ENCODE measurements at regions not wholly inside any gene's neighbourhood (a gene's known extent, or its start where the extent isn't known, plus 50 kb on each side); places are given as distances from the start of the nearest gene placed in this dataset.

DNA sequence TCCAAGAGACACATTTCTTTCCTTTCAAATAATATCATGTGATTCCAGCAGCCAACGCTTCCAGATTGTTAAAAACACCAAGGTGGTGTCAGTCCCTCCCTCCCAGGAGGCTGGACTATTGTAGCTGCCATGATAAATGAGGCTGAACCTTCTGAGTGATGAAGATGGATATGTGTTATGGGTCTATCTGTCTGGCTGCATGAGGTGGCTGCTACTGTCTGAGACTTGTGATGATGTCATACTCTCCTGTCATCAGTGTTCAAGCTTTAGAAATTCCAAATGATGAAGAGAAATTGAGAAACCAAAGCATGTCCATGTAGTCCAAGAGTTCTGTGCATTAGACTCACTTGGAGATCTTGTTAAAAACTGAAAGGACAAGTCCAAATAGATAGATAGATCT is 683.0 kb downstream of the NTRK3 start:
- Histone ChIP-seq H3K36me3 (ENCODE audit: insufficient read depth, low read length) (no peaks in the 10 kb centered on the region), H3K9me3 (replicated peaks; ENCODE audit: low read length) (no peaks in the 10 kb centered on the region), H3K4me1 (ENCODE audit: control insufficient read depth, insufficient read depth, low read length) (peaks cover 24% of the 10 kb centered on the region), H3K4me2 (ENCODE audit: low read length) (no peak overlapping the region), H3K9ac (ENCODE audit: low read depth, low read length) (no peak overlapping the region), H3K27me3 (ENCODE audit: control insufficient read depth, insufficient read depth, low read length) (peaks cover 3% of the 10 kb centered on the region), H3K4me3 (ENCODE audit: low read length) (no peak overlapping the region)

- H3K4me3 ChIP-seq (ENCODE audit: low read length): no peak overlapping the region
- H3K9me3 ChIP-seq (replicated peaks; ENCODE audit: low read length): no peaks in the 10 kb centered on the region
- H3K9ac ChIP-seq (ENCODE audit: low read depth, low read length): no peak overlapping the region
- peaks cover 24% of the 10 kb centered on the region for H3K4me1 ChIP-seq (ENCODE audit: control insufficient read depth, insufficient read depth, low read length)
- peaks cover 8% of the 10 kb centered on the region for H3K27me3 ChIP-seq (ENCODE audit: control insufficient read depth, insufficient read depth, low read length)
- no peak overlapping the region for H3K4me2 ChIP-seq (ENCODE audit: low read length)
- no peaks in the 10 kb centered on the region for H3K36me3 ChIP-seq (ENCODE audit: insufficient read depth, low read length)
Observed at GRCh38 chr15:87573039-87573438, 683.5 kb downstream of the NTRK3 start.

GRCh38 chr15:87572381-87572910 is 684.1 kb downstream of the NTRK3 start:
- no peaks in the 10 kb centered on the region for H3K36me3 ChIP-seq (ENCODE audit: insufficient read depth, low read length)
- peaks cover 24% of the 10 kb centered on the region for H3K4me1 ChIP-seq (ENCODE audit: control insufficient read depth, insufficient read depth, low read length)
- H3K9me3 ChIP-seq (replicated peaks; ENCODE audit: low read length): no peaks in the 10 kb centered on the region
- H3K9ac ChIP-seq (ENCODE audit: low read depth, low read length): no peak overlapping the region
- H3K27me3 ChIP-seq (ENCODE audit: control insufficient read depth, insufficient read depth, low read length): peaks cover 13% of the 10 kb centered on the region
- no peak overlapping the region for H3K4me2 ChIP-seq (ENCODE audit: low read length)
- H3K4me3 ChIP-seq (ENCODE audit: low read length): no peak overlapping the region

GRCh38 chr15:87570206-87570605 is 686.3 kb downstream of the NTRK3 start:
- Histone ChIP-seq H3K9me3 (replicated peaks; ENCODE audit: low read length) (no peaks in the 10 kb centered on the region), H3K4me1 (ENCODE audit: control insufficient read depth, insufficient read depth, low read length) (peaks cover 24% of the 10 kb centered on the region), H3K4me2 (ENCODE audit: low read length) (peak overlapping the region; percentile 28), H3K4me3 (ENCODE audit: low read length) (no peak overlapping the region), H3K9ac (ENCODE audit: low read depth, low read length) (no peak overlapping the region), H3K27me3 (ENCODE audit: control insufficient read depth, insufficient read depth, low read length) (peaks cover 28% of the 10 kb centered on the region), H3K36me3 (ENCODE audit: insufficient read depth, low read length) (no peaks in the 10 kb centered on the region)

DNA sequence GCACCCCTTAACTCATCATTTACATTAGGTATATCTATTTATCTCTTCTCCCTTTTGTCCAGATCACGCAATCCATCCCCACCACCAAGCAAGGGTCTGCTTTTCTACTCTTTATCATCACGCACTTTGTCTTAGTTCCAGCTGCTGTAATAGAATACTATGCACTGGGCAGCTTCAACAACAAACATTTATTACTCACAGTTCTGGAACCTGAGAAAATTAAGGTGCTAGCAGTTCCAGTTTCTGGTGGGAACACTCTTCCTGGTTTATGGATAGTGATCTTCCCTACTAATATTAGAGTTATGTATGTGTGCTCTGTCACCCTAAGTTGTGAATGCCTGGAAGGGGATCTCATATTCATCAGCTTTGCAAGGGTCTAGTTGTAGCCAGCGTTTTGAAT is 687.0 kb downstream of the NTRK3 start:
- Histone ChIP-seq H3K36me3 (ENCODE audit: insufficient read depth, low read length) (no peaks in the 10 kb centered on the region), H3K4me1 (ENCODE audit: control insufficient read depth, insufficient read depth, low read length) (peaks cover 24% of the 10 kb centered on the region), H3K4me3 (ENCODE audit: low read length) (no peak overlapping the region), H3K9me3 (replicated peaks; ENCODE audit: low read length) (no peaks in the 10 kb centered on the region), H3K4me2 (ENCODE audit: low read length) (peak overlapping the region; percentile 28), H3K27me3 (ENCODE audit: control insufficient read depth, insufficient read depth, low read length) (peaks cover 34% of the 10 kb centered on the region), H3K9ac (ENCODE audit: low read depth, low read length) (no peak overlapping the region)

- peaks cover 35% of the 10 kb centered on the region for H3K27me3 ChIP-seq (ENCODE audit: control insufficient read depth, insufficient read depth, low read length)
- H3K4me3 ChIP-seq (ENCODE audit: low read length): no peak overlapping the region
- no peak overlapping the region for H3K9ac ChIP-seq (ENCODE audit: low read depth, low read length)
- no peaks in the 10 kb centered on the region for H3K9me3 ChIP-seq (replicated peaks; ENCODE audit: low read length)
- H3K4me1 ChIP-seq (ENCODE audit: control insufficient read depth, insufficient read depth, low read length): peaks cover 23% of the 10 kb centered on the region
- H3K36me3 ChIP-seq (ENCODE audit: insufficient read depth, low read length): no peaks in the 10 kb centered on the region
- no peak overlapping the region for H3K4me2 ChIP-seq (ENCODE audit: low read length)
Observed at GRCh38 chr15:87567406-87568030, 689.0 kb downstream of the NTRK3 start.

DNA sequence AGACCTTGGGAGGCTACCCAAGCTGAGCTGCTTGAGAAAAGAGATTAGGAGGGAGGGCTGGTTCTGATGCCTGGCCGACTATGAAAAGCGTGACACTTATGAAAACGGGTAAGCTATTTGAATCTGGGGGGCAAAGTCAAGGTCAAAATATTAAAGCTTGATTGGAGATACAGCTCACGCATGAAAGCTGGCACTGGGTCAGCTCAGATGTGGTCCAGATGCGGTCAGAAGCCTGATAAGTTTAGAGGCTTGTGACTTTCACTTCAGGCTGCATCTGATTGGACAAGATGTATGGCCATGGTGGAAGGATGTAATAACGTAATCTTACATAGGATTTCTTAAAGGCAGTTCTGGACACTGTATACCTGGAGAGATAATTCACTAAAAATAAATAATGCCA is 690.3 kb downstream of the NTRK3 start:
- no peak overlapping the region for H3K4me3 ChIP-seq (ENCODE audit: low read length)

GRCh38 chr15:87564681-87565080 is 691.9 kb downstream of the NTRK3 start:
- H3K4me3 ChIP-seq (ENCODE audit: low read length): no peak overlapping the region
- H3K4me2 ChIP-seq (ENCODE audit: low read length): no peak overlapping the region
- no peaks in the 10 kb centered on the region for H3K36me3 ChIP-seq (ENCODE audit: insufficient read depth, low read length)
- no peaks in the 10 kb centered on the region for H3K9me3 ChIP-seq (replicated peaks; ENCODE audit: low read length)
- H3K9ac ChIP-seq (ENCODE audit: low read depth, low read length): no peak overlapping the region
- peaks cover 35% of the 10 kb centered on the region for H3K27me3 ChIP-seq (ENCODE audit: control insufficient read depth, insufficient read depth, low read length)
- peaks cover 1% of the 10 kb centered on the region for H3K4me1 ChIP-seq (ENCODE audit: control insufficient read depth, insufficient read depth, low read length)

More for the DNA sequence above, 690.3 kb downstream of the NTRK3 start:
- no peak overlapping the region for H3K9ac ChIP-seq (ENCODE audit: low read depth, low read length)
- no peaks in the 10 kb centered on the region for H3K9me3 ChIP-seq (replicated peaks; ENCODE audit: low read length)
- H3K4me1 ChIP-seq (ENCODE audit: control insufficient read depth, insufficient read depth, low read length): peaks cover 10% of the 10 kb centered on the region
- H3K36me3 ChIP-seq (ENCODE audit: insufficient read depth, low read length): no peaks in the 10 kb centered on the region
- peaks cover 35% of the 10 kb centered on the region for H3K27me3 ChIP-seq (ENCODE audit: control insufficient read depth, insufficient read depth, low read length)
- no peak overlapping the region for H3K4me2 ChIP-seq (ENCODE audit: low read length)

GRCh38 chr15:87563869-87564268 is 692.7 kb downstream of the NTRK3 start:
- no peaks in the 10 kb centered on the region for H3K36me3 ChIP-seq (ENCODE audit: insufficient read depth, low read length)
- no peaks in the 10 kb centered on the region for H3K9me3 ChIP-seq (replicated peaks; ENCODE audit: low read length)
- H3K4me2 ChIP-seq (ENCODE audit: low read length): no peak overlapping the region
- peaks cover 35% of the 10 kb centered on the region for H3K27me3 ChIP-seq (ENCODE audit: control insufficient read depth, insufficient read depth, low read length)
- no peak overlapping the region for H3K9ac ChIP-seq (ENCODE audit: low read depth, low read length)
- no peaks in the 10 kb centered on the region for H3K4me1 ChIP-seq (ENCODE audit: control insufficient read depth, insufficient read depth, low read length)
- H3K4me3 ChIP-seq (ENCODE audit: low read length): no peak overlapping the region

GRCh38 chr15:87562203-87562602 is 694.3 kb downstream of the NTRK3 start:
- Histone ChIP-seq H3K4me3 (ENCODE audit: low read length) (no peak overlapping the region), H3K9ac (ENCODE audit: low read depth, low read length) (no peak overlapping the region), H3K4me2 (ENCODE audit: low read length) (no peak overlapping the region)

DNA sequence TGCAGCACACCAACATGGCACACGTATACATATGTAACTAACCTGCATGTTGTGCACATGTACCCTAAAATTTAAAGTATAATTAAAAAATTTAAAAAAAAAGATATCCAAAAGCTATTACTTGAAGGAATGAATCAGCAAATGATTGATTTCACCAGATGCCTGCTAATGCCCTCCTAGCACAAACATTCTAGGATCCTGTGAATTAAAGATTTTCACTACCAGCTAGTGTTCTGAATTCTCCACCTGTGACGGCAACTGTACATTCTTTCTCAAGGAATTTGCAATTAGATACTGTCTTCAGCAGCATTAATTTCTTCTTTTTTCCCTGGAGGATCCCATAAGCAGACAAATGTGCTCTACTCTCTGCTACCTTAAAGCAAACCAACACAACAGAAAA is 694.9 kb downstream of the NTRK3 start:
- Histone ChIP-seq H3K4me3 (ENCODE audit: low read length) (no peak overlapping the region), H3K4me2 (ENCODE audit: low read length) (no peak overlapping the region), H3K4me1 (ENCODE audit: control insufficient read depth, insufficient read depth, low read length) (no peaks in the 10 kb centered on the region), H3K27me3 (ENCODE audit: control insufficient read depth, insufficient read depth, low read length) (peaks cover 17% of the 10 kb centered on the region), H3K9ac (ENCODE audit: low read depth, low read length) (no peak overlapping the region), H3K36me3 (ENCODE audit: insufficient read depth, low read length) (no peaks in the 10 kb centered on the region), H3K9me3 (replicated peaks; ENCODE audit: low read length) (no peaks in the 10 kb centered on the region)

More at GRCh38 chr15:87562203-87562602, 694.3 kb downstream of the NTRK3 start:
- Histone ChIP-seq H3K36me3 (ENCODE audit: insufficient read depth, low read length) (no peaks in the 10 kb centered on the region), H3K9me3 (replicated peaks; ENCODE audit: low read length) (no peaks in the 10 kb centered on the region), H3K27me3 (ENCODE audit: control insufficient read depth, insufficient read depth, low read length) (peaks cover 21% of the 10 kb centered on the region), H3K4me1 (ENCODE audit: control insufficient read depth, insufficient read depth, low read length) (no peaks in the 10 kb centered on the region)

GRCh38 chr15:87557881-87558280 is 698.7 kb downstream of the NTRK3 start:
- no peaks in the 10 kb centered on the region for H3K9me3 ChIP-seq (replicated peaks; ENCODE audit: low read length)
- H3K4me1 ChIP-seq (ENCODE audit: control insufficient read depth, insufficient read depth, low read length): no peaks in the 10 kb centered on the region
- no peak overlapping the region for H3K4me2 ChIP-seq (ENCODE audit: low read length)
- no peak overlapping the region for H3K9ac ChIP-seq (ENCODE audit: low read depth, low read length)
- no peak overlapping the region for H3K4me3 ChIP-seq (ENCODE audit: low read length)
- H3K27me3 ChIP-seq (ENCODE audit: control insufficient read depth, insufficient read depth, low read length): no peaks in the 10 kb centered on the region
- H3K36me3 ChIP-seq (ENCODE audit: insufficient read depth, low read length): no peaks in the 10 kb centered on the region

Data from skeletal muscle satellite cell (primary cell).